Smooth muscle cell (in vitro differentiated cells): ENCODE measurements at regions not wholly inside any gene's neighbourhood (a gene's known extent, or its start where the extent isn't known, plus 50 kb on each side); places are given as distances from the start of the nearest gene placed in this dataset.

ENCODE experiments used
- DNase-seq: peaks from one replicate; lab custom pipeline; 2025; ENCODE audit not compliant: unreplicated experiment; lab: John Stamatoyannopoulos, UW
- H2AFZ ChIP-seq: fragments of 200-600 bp; sonication (generic); 2 replicates; pipeline ENCODE4 v1.6.0; 2016; ENCODE audit warnings: antibody characterized with exemption, low read depth, mild to moderate bottlenecking
- H3F3A ChIP-seq: fragments of 200-600 bp; sonication (generic); 2 replicates; pipeline ENCODE4 v1.6.0; 2017; ENCODE audit warnings: antibody characterized with exemption, low read depth
- H3K27ac ChIP-seq: fragments of 200-600 bp; sonication (generic); 2 replicates; pipeline ENCODE4 v1.5.1; 2016; ENCODE audit warnings: low read depth, mild to moderate bottlenecking
- H3K27me3 ChIP-seq: fragments of 200-600 bp; sonication (generic); 2 replicates; pipeline ENCODE4 v1.6.1; 2016; ENCODE audit warnings: low read depth, mild to moderate bottlenecking
- H3K36me3 ChIP-seq: fragments of 200-600 bp; sonication (generic); 2 replicates; pipeline ENCODE4 v1.5.1; 2016; ENCODE audit warnings: low read depth
- H3K4me1 ChIP-seq: fragments of 200-600 bp; sonication (generic); 2 replicates; pipeline ENCODE4 v1.5.1; 2016; ENCODE audit warnings: low read depth
- H3K4me2 ChIP-seq: fragments of 200-600 bp; sonication (generic); 2 replicates; pipeline ENCODE4 v1.6.0; 2016; ENCODE audit warnings: mild to moderate bottlenecking
- H3K4me3 ChIP-seq: fragments of 200-600 bp; sonication (generic); 2 replicates; pipeline ENCODE4 v1.5.1; 2016; ENCODE audit warnings: mild to moderate bottlenecking
- H3K79me2 ChIP-seq: fragments of 200-600 bp; sonication (generic); 2 replicates; pipeline ENCODE4 v1.6.0; 2016; ENCODE audit warnings: low read depth, mild to moderate bottlenecking
- H3K9ac ChIP-seq: fragments of 200-600 bp; sonication (generic); 2 replicates; pipeline ENCODE4 v1.6.0; 2016; ENCODE audit warnings: low read depth
- H3K9me3 ChIP-seq: fragments of 200-600 bp; sonication (generic); replicated peaks from 2 replicates; pipeline ENCODE4 v1.5.1; 2016; ENCODE audit warnings: low read depth
- H4K20me1 ChIP-seq: fragments of 200-600 bp; sonication (generic); 2 replicates; pipeline ENCODE4 v1.6.0; 2016; ENCODE audit warnings: low read depth
- WGBS: methylation state at CpG from one replicate; pipeline ENCODE4 v1.1.7; 2016; ENCODE audit warnings: low lambda C conversion rate; 5-methylcytosine and 5-hydroxymethylcytosine counted together
- TF ChIP-seq, protein P1 (sequence below): fragments of 200-600 bp; sonication (generic); IDR thresholded peaks from 2 replicates; pipeline ENCODE4 v1.5.1; 2017; ENCODE audit warnings: borderline replicate concordance, mild to moderate bottlenecking, antibody characterized with exemption; ENCODE audit not compliant: insufficient read depth, poor library complexity, severe bottlenecking

DNA sequence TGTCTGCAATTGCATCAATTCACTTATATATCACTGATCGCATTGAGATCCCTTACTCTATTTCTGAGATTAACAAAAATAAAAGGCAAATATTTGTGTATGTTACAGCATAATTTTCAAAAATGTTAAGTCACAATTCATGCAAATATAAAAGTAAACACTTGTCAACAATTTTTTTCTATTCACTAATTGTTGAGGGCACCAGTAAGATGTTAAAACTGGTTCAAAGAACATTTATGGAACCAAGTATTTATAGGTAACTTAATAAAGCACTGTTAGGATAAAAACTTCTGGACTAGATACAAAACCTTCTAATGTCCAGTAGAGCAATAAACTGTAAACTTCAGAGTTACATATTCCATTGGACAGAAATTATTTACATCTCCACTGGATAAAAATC is 586.1 kb upstream of the AUTS2 start:
- H3K9ac ChIP-seq: no peak overlapping the region
- no peak for DNase-seq
- WGBS: 100% methylated on average over 1 of the region's 1 CpG

DNA sequence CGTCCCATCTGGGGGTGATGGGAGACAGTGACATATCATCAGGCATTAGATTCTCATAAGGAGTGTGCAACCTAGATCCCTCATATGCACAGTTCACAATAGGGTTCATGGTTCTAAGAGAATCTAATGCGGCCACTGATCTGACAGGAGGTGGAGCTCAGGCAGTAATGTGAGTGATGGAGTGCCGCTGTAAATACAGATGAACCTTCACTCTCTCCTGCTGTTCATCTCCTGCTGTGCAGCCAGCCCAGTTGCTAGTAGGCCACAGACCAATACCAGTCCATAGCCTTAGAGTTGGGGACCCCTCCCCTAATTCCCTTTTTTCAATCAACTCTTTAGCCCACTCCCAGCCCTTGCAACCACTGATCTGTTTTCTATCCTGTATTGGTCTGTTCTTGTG is 581.1 kb upstream of the AUTS2 start:
- 96% methylated on average over 3 of the region's 3 CpGs for WGBS
- H3K36me3 ChIP-seq: no peaks in the 10 kb centered on the region
- no peak overlapping the region for H3K4me2 ChIP-seq
- peaks cover 2% of the 10 kb centered on the region for H3K9me3 ChIP-seq
- no peaks in the 10 kb centered on the region for H4K20me1 ChIP-seq
- H3K79me2 ChIP-seq: no peaks in the 10 kb centered on the region
- no peak overlapping the region for H3K9ac ChIP-seq
- H3K4me3 ChIP-seq: no peak overlapping the region
- no peak overlapping the region for H3K27ac ChIP-seq
- no peak for DNase-seq
- no peak overlapping the region for H2AFZ ChIP-seq
- TF ChIP-seq, protein P1, sequence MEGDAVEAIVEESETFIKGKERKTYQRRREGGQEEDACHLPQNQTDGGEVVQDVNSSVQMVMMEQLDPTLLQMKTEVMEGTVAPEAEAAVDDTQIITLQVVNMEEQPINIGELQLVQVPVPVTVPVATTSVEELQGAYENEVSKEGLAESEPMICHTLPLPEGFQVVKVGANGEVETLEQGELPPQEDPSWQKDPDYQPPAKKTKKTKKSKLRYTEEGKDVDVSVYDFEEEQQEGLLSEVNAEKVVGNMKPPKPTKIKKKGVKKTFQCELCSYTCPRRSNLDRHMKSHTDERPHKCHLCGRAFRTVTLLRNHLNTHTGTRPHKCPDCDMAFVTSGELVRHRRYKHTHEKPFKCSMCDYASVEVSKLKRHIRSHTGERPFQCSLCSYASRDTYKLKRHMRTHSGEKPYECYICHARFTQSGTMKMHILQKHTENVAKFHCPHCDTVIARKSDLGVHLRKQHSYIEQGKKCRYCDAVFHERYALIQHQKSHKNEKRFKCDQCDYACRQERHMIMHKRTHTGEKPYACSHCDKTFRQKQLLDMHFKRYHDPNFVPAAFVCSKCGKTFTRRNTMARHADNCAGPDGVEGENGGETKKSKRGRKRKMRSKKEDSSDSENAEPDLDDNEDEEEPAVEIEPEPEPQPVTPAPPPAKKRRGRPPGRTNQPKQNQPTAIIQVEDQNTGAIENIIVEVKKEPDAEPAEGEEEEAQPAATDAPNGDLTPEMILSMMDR: no peak
- H3F3A ChIP-seq: no peaks in the 10 kb centered on the region
- no peaks in the 10 kb centered on the region for H3K4me1 ChIP-seq
- H3K27me3 ChIP-seq: no peaks in the 10 kb centered on the region

More for the DNA sequence above, 586.1 kb upstream of the AUTS2 start:
- no peaks in the 10 kb centered on the region for H3K79me2 ChIP-seq
- H3K4me1 ChIP-seq: no peaks in the 10 kb centered on the region
- H4K20me1 ChIP-seq: no peaks in the 10 kb centered on the region
- no peaks in the 10 kb centered on the region for H3F3A ChIP-seq
- peaks cover 2% of the 10 kb centered on the region for H3K9me3 ChIP-seq
- H3K27me3 ChIP-seq: no peaks in the 10 kb centered on the region
- TF ChIP-seq, protein P1: no peak
- no peak overlapping the region for H3K27ac ChIP-seq
- no peak overlapping the region for H3K4me2 ChIP-seq
- no peak overlapping the region for H2AFZ ChIP-seq
- no peaks in the 10 kb centered on the region for H3K36me3 ChIP-seq
- no peak overlapping the region for H3K4me3 ChIP-seq

DNA sequence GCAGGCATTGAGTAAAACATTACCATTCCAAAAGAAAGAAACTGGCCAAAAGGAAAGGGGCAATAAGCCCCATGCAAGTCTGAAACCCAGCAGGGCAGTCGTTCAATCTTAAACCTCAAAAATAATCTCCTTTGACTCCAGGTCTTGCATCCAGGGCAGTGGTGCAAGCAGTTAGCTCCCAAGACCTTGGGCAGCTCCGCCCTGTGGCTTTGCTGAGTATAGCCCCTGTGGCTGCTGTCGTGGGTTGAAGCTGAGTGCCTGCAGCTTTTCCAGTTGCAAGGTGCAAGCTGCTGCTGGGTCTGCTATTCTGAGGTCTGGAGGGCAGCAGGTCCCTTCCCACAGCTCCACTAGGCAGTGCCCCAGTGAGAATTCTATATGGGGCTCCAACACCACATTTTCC is 580.1 kb upstream of the AUTS2 start:
- Histone ChIP-seq H3K79me2 (no peaks in the 10 kb centered on the region), H3K9me3 (no peaks in the 10 kb centered on the region), H3K36me3 (no peaks in the 10 kb centered on the region), H3K9ac (no peak overlapping the region), H3F3A (no peaks in the 10 kb centered on the region), H3K27me3 (no peaks in the 10 kb centered on the region), H4K20me1 (no peaks in the 10 kb centered on the region), H3K4me1 (no peaks in the 10 kb centered on the region), H2AFZ (no peak overlapping the region), H3K4me3 (no peak overlapping the region), H3K4me2 (no peak overlapping the region), H3K27ac (no peak overlapping the region)
- no peak for DNase-seq
- WGBS: 63% methylated on average over 3 of the region's 3 CpGs
- TF ChIP-seq, protein P1: no peak

DNA sequence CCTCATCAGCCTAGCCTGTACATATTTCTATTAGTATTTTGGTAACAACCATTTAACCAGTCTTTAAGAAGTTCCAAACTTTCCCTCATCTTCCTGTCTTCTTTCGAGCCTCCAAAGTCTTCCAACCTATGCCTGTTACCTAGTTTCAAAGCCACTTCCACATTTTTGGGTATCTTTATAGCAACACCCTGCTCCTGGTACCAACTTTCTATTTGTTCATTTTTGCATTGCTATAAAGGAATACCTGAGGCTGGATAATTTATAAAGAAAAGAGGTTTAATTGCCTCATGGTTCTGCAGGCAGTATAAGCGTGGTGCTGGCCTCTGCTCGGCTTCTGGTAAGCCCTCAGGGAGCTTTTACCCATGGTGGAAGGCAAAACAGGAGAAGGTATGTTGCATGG is 578.8 kb upstream of the AUTS2 start:
- Histone ChIP-seq H3K27me3 (no peaks in the 10 kb centered on the region), H3K36me3 (no peaks in the 10 kb centered on the region), H3F3A (no peaks in the 10 kb centered on the region), H4K20me1 (no peaks in the 10 kb centered on the region), H2AFZ (no peak overlapping the region), H3K9ac (no peak overlapping the region), H3K79me2 (no peaks in the 10 kb centered on the region), H3K4me1 (no peaks in the 10 kb centered on the region), H3K4me2 (no peak overlapping the region), H3K4me3 (no peak overlapping the region), H3K9me3 (no peaks in the 10 kb centered on the region), H3K27ac (no peak overlapping the region)
- whole genome bisulfite sequencing: 72% methylated on average over 3 of the region's 3 CpGs
- TF ChIP-seq, protein P1: no peak
- DNase-seq: no peak
